Midbrain (tissue), 1 donor: ENCODE measurements at regions not wholly inside any gene's neighbourhood (a gene's known extent, or its start where the extent isn't known, plus 50 kb on each side); places are given as distances from the start of the nearest gene placed in this dataset.
"Not testable (repeated sequence)": the region's sequence is repeated elsewhere in the genome, so short reads cannot be mapped to it uniquely, and the experiment has no call there.

Source experiments
- DNase-seq: peaks from one replicate; lab custom pipeline; 2025; lab: John Stamatoyannopoulos, UW

GRCh38 chr17:14547556-14547955 lies 246.7 kb downstream of the HS3ST3B1 start:
- DNase-seq = no peak

- DNase-seq = no peak
Measured at GRCh38 chr17:14547016-14547415, 246.1 kb downstream of the HS3ST3B1 start.

GRCh38 chr17:14545156-14545906 lies 244.4 kb downstream of the HS3ST3B1 start:
- DNase-seq = no peak

GRCh38 chr17:14541714-14542113 lies 240.8 kb downstream of the HS3ST3B1 start:
- DNase-seq = no peak

GRCh38 chr17:14539801-14540200 lies 238.9 kb downstream of the HS3ST3B1 start:
- no peak for DNase-seq

- not testable (repeated sequence) for DNase-seq
Measured at GRCh38 chr17:14532242-14532641, 231.4 kb downstream of the HS3ST3B1 start.

GRCh38 chr17:14525551-14526455 lies 224.9 kb downstream of the HS3ST3B1 start:
- no peak for DNase-seq

- DNase-seq = no peak
Measured at GRCh38 chr17:14522795-14523387, 222.0 kb downstream of the HS3ST3B1 start.

GRCh38 chr17:14518919-14519318 lies 218.0 kb downstream of the HS3ST3B1 start:
- not testable (repeated sequence) for DNase-seq

- DNase-seq = no peak
Measured at GRCh38 chr17:14514973-14515372, 214.1 kb downstream of the HS3ST3B1 start.

- DNase-seq = no peak
Measured at GRCh38 chr17:14513835-14514234, 213.0 kb downstream of the HS3ST3B1 start.

- no peak for DNase-seq
Measured at GRCh38 chr17:14510136-14510535, 209.3 kb downstream of the HS3ST3B1 start.

- no peak for DNase-seq
Measured at GRCh38 chr17:14508156-14508555, 207.3 kb downstream of the HS3ST3B1 start.

GRCh38 chr17:14506364-14506763 lies 205.5 kb downstream of the HS3ST3B1 start:
- DNase-seq = no peak

- DNase-seq = no peak
Measured at GRCh38 chr17:14505606-14506005, 204.7 kb downstream of the HS3ST3B1 start.

GRCh38 chr17:14499976-14500375 lies 199.1 kb downstream of the HS3ST3B1 start:
- no peak for DNase-seq

GRCh38 chr17:14498812-14499211 lies 197.9 kb downstream of the HS3ST3B1 start:
- no peak for DNase-seq

- no peak for DNase-seq
Measured at GRCh38 chr17:14494161-14494560, 193.3 kb downstream of the HS3ST3B1 start.

- DNase-seq = no peak
Measured at GRCh38 chr17:14489986-14490385, 189.1 kb downstream of the HS3ST3B1 start.

GRCh38 chr17:14488958-14489550 lies 188.2 kb downstream of the HS3ST3B1 start:
- DNase-seq = no peak

GRCh38 chr17:14487068-14487467 lies 186.2 kb downstream of the HS3ST3B1 start:
- no peak for DNase-seq

- DNase-seq = no peak
Measured at GRCh38 chr17:14482715-14483114, 181.8 kb downstream of the HS3ST3B1 start.
